H1 (cell line): ENCODE measurements at regions not wholly inside any gene's neighbourhood (a gene's known extent, or its start where the extent isn't known, plus 50 kb on each side); places are given as distances from the start of the nearest gene placed in this dataset.

ENCODE experiments used
- CTCF ChIA-PET: fragments of 300-600 bp; sonication (Branson Sonifier 250); formaldehyde crosslinking; loops from one replicate; lab custom pipeline; 2021; ENCODE audit not compliant: partially characterized antibody; lab: Charles Lee
- POLR2A ChIA-PET: fragments of 300-600 bp; sonication (Branson Sonifier 250); formaldehyde crosslinking; loops from one replicate; lab custom pipeline; 2021; ENCODE audit warnings: inconsistent platforms; ENCODE audit not compliant: partially characterized antibody; lab: Charles Lee
- DNase-seq, 2 experiments: peaks; one replicate each; pipeline versions ENCODE4 v3.0.0 to v3.0.0-alpha.2; 2010 to 2022; ENCODE audit warnings: low spot score in 2 of 2, low read depth in 1 of 2, mixed read lengths in 1 of 2
- FAIRE-seq: peaks from 2 replicates; lab custom pipeline; 2011; peaks lifted over from hg19 to GRCh38; lab: Jason Lieb, UNC
- H2AFZ ChIP-seq: 2 replicates; pipeline ENCODE4 v1.8.1; 2012; ENCODE audit warnings: low read length, inconsistent platforms
- H2AK5ac ChIP-seq: 2 replicates; pipeline ENCODE4 v1.6.1; 2013; ENCODE audit warnings: low read depth, low read length
- H2BK120ac ChIP-seq: replicated peaks from 2 replicates; pipeline ENCODE3; 2013; ENCODE audit warnings: low read depth, low read length, inconsistent platforms
- H2BK12ac ChIP-seq: 2 replicates; pipeline ENCODE4 v1.6.1; 2013; ENCODE audit warnings: low read depth, low read length
- H2BK15ac ChIP-seq: 2 replicates; pipeline ENCODE4 v1.6.1; 2013; ENCODE audit warnings: low read length
- H2BK20ac ChIP-seq: 2 replicates; pipeline ENCODE4 v1.6.1; 2013; ENCODE audit warnings: low read length
- H2BK5ac ChIP-seq: 2 replicates; pipeline ENCODE4 v1.6.1; 2013; ENCODE audit warnings: low read depth, low read length
- H3K14ac ChIP-seq: 2 replicates; pipeline ENCODE4 v1.6.1; 2013; ENCODE audit warnings: inconsistent platforms; ENCODE audit not compliant: insufficient read length
- H3K18ac ChIP-seq: 2 replicates; pipeline ENCODE4 v1.6.1; 2013; ENCODE audit warnings: low read length; ENCODE audit errors: extremely low read depth
- H3K23ac ChIP-seq: 2 replicates; pipeline ENCODE4 v1.6.1; 2013; ENCODE audit warnings: inconsistent platforms; ENCODE audit not compliant: insufficient read length
- H3K23me2 ChIP-seq: 2 replicates; pipeline ENCODE4 v1.6.1; 2013; ENCODE audit warnings: low read depth, low read length
- H3K27ac ChIP-seq: 2 replicates; pipeline ENCODE4 v1.6.1; 2011; ENCODE audit warnings: low read depth, low read length, inconsistent platforms
- H3K27me3 ChIP-seq, 4 experiments: replicated peaks in 1 of 4; 1 replicate in 1 of 4; 2 replicates in 3 of 4; pipeline versions ENCODE4 v1.6.1 to v1.8.1; 2011 to 2013; ENCODE audit warnings: low read length in 3 of 4, mild to moderate bottlenecking in 3 of 4, inconsistent platforms in 2 of 4, mixed read lengths in 2 of 4, moderate library complexity in 1 of 4; ENCODE audit not compliant: control insufficient read depth in 3 of 4, insufficient read depth in 3 of 4; ENCODE audit errors: extremely low read depth in 1 of 4
- H3K36me3 ChIP-seq, 4 experiments: 2 replicates each; pipeline versions ENCODE4 v1.6.1 to v1.8.1; 2011 to 2013; ENCODE audit warnings: mild to moderate bottlenecking in 4 of 4, low read length in 3 of 4, moderate library complexity in 2 of 4, control low read depth in 1 of 4, inconsistent platforms in 1 of 4; ENCODE audit not compliant: insufficient read depth in 4 of 4, control insufficient read depth in 2 of 4
- H3K4ac ChIP-seq: replicated peaks from 2 replicates; pipeline ENCODE3; 2013; ENCODE audit warnings: low read length, low read depth, mixed read lengths, inconsistent platforms; ENCODE audit not compliant: insufficient read length
- H3K4me1 ChIP-seq, 4 experiments: replicated peaks in 1 of 4; 1 replicate in 1 of 4; 2 replicates in 3 of 4; pipeline versions ENCODE4 v1.6.1 to v1.8.1; 2011 to 2013; ENCODE audit warnings: low read length in 3 of 4, inconsistent platforms in 2 of 4, mixed read lengths in 1 of 4; ENCODE audit not compliant: insufficient read depth in 4 of 4, control insufficient read depth in 3 of 4
- H3K4me2 ChIP-seq, 2 experiments: 2 replicates each; pipeline versions ENCODE4 v1.6.1 to v1.8.1; 2011 to 2013; ENCODE audit warnings: low read depth in 2 of 2, low read length in 2 of 2, control low read depth in 1 of 2, inconsistent platforms in 1 of 2, mild to moderate bottlenecking in 1 of 2; ENCODE audit not compliant: insufficient read depth in 1 of 2
- H3K4me3 ChIP-seq, 4 experiments: fragments of 200-600, 300-600 bp in 1 of 4; sonication (generic), shearing (Covaris generic), sonication (Bioruptor Twin) in 1 of 4; 2 replicates each; pipeline versions ENCODE4 v1.5.1 to v1.8.1; 2011 to 2016; ENCODE audit warnings: low read length in 4 of 4, low read depth in 3 of 4, control low read depth in 2 of 4, inconsistent platforms in 2 of 4, mild to moderate bottlenecking in 2 of 4, mixed read lengths in 1 of 4, moderate library complexity in 1 of 4; ENCODE audit not compliant: insufficient read depth in 2 of 4; ENCODE audit errors: extremely low read depth in 1 of 4
- H3K56ac ChIP-seq: replicated peaks from 2 replicates; pipeline ENCODE3; 2013; ENCODE audit warnings: low read depth, mild to moderate bottlenecking, mixed read lengths, low read length, inconsistent platforms; ENCODE audit not compliant: insufficient read length
- H3K79me1 ChIP-seq: 2 replicates; pipeline ENCODE4 v1.6.1; 2013; ENCODE audit warnings: low read depth, low read length, control low read depth
- H3K79me2 ChIP-seq, 2 experiments: 2 replicates each; pipeline versions ENCODE4 v1.6.1 to v1.8.1; 2012 to 2013; ENCODE audit warnings: low read length in 2 of 2, mild to moderate bottlenecking in 2 of 2, inconsistent platforms in 1 of 2; ENCODE audit not compliant: insufficient read depth in 2 of 2, control insufficient read depth in 1 of 2
- H3K9ac ChIP-seq, 4 experiments: replicated peaks in 1 of 4; 1 replicate in 1 of 4; 2 replicates in 3 of 4; pipeline versions ENCODE4 v1.6.1 to v1.8.1; 2011 to 2013; ENCODE audit warnings: low read depth in 3 of 4, low read length in 3 of 4, control low read depth in 2 of 4, mild to moderate bottlenecking in 2 of 4, moderate library complexity in 2 of 4, inconsistent platforms in 1 of 4; ENCODE audit errors: extremely low read depth in 1 of 4
- H3K9me3 ChIP-seq, 2 experiments: 2 replicates each; pipeline versions ENCODE4 v1.6.1 to v1.8.1; 2012 to 2013; ENCODE audit warnings: mild to moderate bottlenecking in 2 of 2, moderate library complexity in 2 of 2, control low read depth in 1 of 2, inconsistent platforms in 1 of 2, low read depth in 1 of 2, low read length in 1 of 2, mixed read lengths in 1 of 2; ENCODE audit not compliant: insufficient read depth in 2 of 2
- H4K20me1 ChIP-seq, 2 experiments: replicated peaks in 1 of 2; 2 replicates each; pipeline versions ENCODE3 to v1.8.1; 2011 to 2013; ENCODE audit warnings: inconsistent platforms in 2 of 2, low read length in 2 of 2, mild to moderate bottlenecking in 1 of 2; ENCODE audit not compliant: insufficient read depth in 2 of 2, control insufficient read depth in 1 of 2
- H4K5ac ChIP-seq: 2 replicates; pipeline ENCODE4 v1.6.1; 2013; ENCODE audit warnings: low read length, low read depth, mixed read lengths, inconsistent platforms; ENCODE audit not compliant: insufficient read length
- H4K8ac ChIP-seq: 2 replicates; pipeline ENCODE4 v1.8.0; 2013; ENCODE audit warnings: mild to moderate bottlenecking, moderate library complexity, low read length, inconsistent platforms; ENCODE audit not compliant: insufficient read depth; ENCODE audit errors: extremely low read depth
- H4K91ac ChIP-seq: replicated peaks from 2 replicates; pipeline ENCODE3; 2013; ENCODE audit warnings: low read length, mixed read lengths, inconsistent platforms; ENCODE audit not compliant: insufficient read length
- CBX5 ChIP-seq: fragments of 300-800, 300-1000 bp; sonication (generic); IDR thresholded peaks from 2 replicates; pipeline ENCODE4 v1.7.1; 2016; ENCODE audit warnings: antibody characterized with exemption, low read length, low read depth
- CTBP2 ChIP-seq: IDR thresholded peaks from 2 replicates; pipeline ENCODE4 v1.7.0; 2011; ENCODE audit warnings: borderline replicate concordance, mild to moderate bottlenecking, moderate library complexity, mixed read lengths, low read length; ENCODE audit not compliant: insufficient read depth, insufficient read length
- KDM1A ChIP-seq: fragments of 200-600, 300-600 bp; sonication (generic); IDR thresholded peaks from 2 replicates; pipeline ENCODE4 v1.7.1; 2016; ENCODE audit warnings: mild to moderate bottlenecking, low read length, borderline replicate concordance
- RAD21 ChIP-seq, 2 experiments: IDR thresholded peaks in 1 of 2; conservative IDR thresholded peaks in 1 of 2; 2 replicates each; pipeline ENCODE4 v1.6.1; 2011; ENCODE audit warnings: low read depth in 2 of 2, low read length in 2 of 2, improper control_type of control experiment in 1 of 2, inconsistent platforms in 1 of 2, mild to moderate bottlenecking in 1 of 2, moderate library complexity in 1 of 2
- TAF7 ChIP-seq: optimal IDR thresholded peaks from 2 replicates; pipeline ENCODE3; 2011; ENCODE audit warnings: low read depth, mild to moderate bottlenecking, inconsistent platforms, low read length, moderate library complexity, borderline replicate concordance
- WGBS, 2 experiments: shearing (Covaris generic) in 1 of 2; methylation state at CpG; one replicate each; pipeline versions ENCODE4 v1.1.6 to v1.1.7; 2013 to 2015; ENCODE audit warnings: low lambda C conversion rate in 2 of 2, mixed read lengths in 2 of 2, inconsistent platforms in 1 of 2, low coverage in 1 of 2, missing lambda C conversion rate in 1 of 2; ENCODE audit not compliant: insufficient replicate concordance in 2 of 2, insufficient coverage in 1 of 2, insufficient read length in 1 of 2; ENCODE audit errors: extremely low coverage in 1 of 2, missing lambda C conversion rate in 1 of 2; 5-methylcytosine and 5-hydroxymethylcytosine counted together
- TF ChIP-seq, protein P1 (sequence below), 3 experiments: IDR thresholded peaks; 1 replicate in 2 of 3; 2 replicates in 1 of 3; pipeline versions ENCODE4 v1.5.1 to v1.6.1; 2011; ENCODE audit warnings: low read length in 3 of 3, mild to moderate bottlenecking in 3 of 3, inconsistent platforms in 2 of 3, low read depth in 1 of 3, moderate library complexity in 1 of 3; ENCODE audit not compliant: insufficient read depth in 1 of 3; ENCODE audit errors: control extremely low read depth in 1 of 3
- TF ChIP-seq, protein P2 (sequence below): IDR thresholded peaks from 2 replicates; pipeline ENCODE4 v1.6.1; 2012; ENCODE audit warnings: low read length, inconsistent platforms
- TF ChIP-seq, protein P3 (sequence below): IDR thresholded peaks from 2 replicates; pipeline ENCODE4 v1.6.1; 2012; ENCODE audit warnings: inconsistent platforms

DNA sequence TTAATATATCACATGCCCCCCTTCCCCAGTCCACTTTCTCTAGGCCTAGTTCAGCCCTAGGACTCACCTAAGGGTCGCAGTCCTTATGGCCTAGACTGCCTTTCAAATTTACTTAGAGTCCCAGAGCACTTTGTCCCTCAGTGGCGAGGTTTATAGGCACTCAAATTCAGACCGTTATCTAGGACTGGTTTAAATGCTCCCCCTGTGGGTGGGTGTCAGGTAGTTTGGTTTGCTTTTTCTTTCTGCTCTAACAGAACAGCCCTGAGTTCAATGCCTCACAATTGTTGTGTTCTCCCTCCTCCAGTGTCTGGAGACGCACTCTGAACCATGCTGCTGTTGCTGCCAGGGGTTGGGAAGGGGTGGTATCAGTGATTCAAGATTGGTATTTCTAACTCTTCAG, 317.1 kb downstream of the MAT2B start:
- Histone ChIP-seq H3K36me3 (no peaks in the 10 kb centered on the region), H4K91ac (no peak overlapping the region), H2BK120ac (no peak overlapping the region), H3K18ac (no peak overlapping the region), H3K56ac (no peak overlapping the region), H4K8ac (no peak overlapping the region), H3K14ac (no peak overlapping the region), H3K9me3 (no peaks in the 10 kb centered on the region), H3K79me2 (no peaks in the 10 kb centered on the region), H2AK5ac (no peak overlapping the region), H4K20me1 (no peaks in the 10 kb centered on the region), H3K9ac (no peak overlapping the region), H3K27ac (no peak overlapping the region), H4K5ac (no peak overlapping the region), H3K79me1 (no peaks in the 10 kb centered on the region), H2AFZ (0 out of 2 replicates have a peak overlapping the region, but pooled peaks have one; percentile 70), H3K4me3 (no peak overlapping the region), H3K23me2 (no peaks in the 10 kb centered on the region), H3K27me3 (no peaks in the 10 kb centered on the region), H2BK20ac (no peak overlapping the region), H2BK5ac (no peak overlapping the region), H3K4me1 (no peaks in the 10 kb centered on the region), H2BK15ac (no peak overlapping the region), H2BK12ac (no peak overlapping the region), H3K4me2 (no peak overlapping the region), H3K23ac (no peak overlapping the region), H3K4ac (no peak overlapping the region)
- DNase-seq (peak in 1 of 2 experiments; percentile 45), FAIRE-seq (peak; percentile 70)
- ChIA-PET POLR2A (no interaction called here), CTCF (interaction anchor here (0.8 to 2.6 kb wide), 10 partner anchors 8 to 1004 kb away, joined by 3 to 12 read pairs (median 4); no protein-coding TSS in a partner anchor)
- WGBS, 2 experiments = 75% methylated on average over 4 of the region's 4 CpGs; no CpG with 5 or more reads in 1 of the 2 experiments
- TF ChIP-seq RAD21 (IDR thresholded peaks at IDR 0.05 in 1 of 2, conservative IDR thresholded peaks at IDR 0.05 in 1 of 2; ENCODE audit: low read depth in 2 of 2, low read length in 2 of 2) (peak; percentile 44 to 52), CTBP2 (no peak), CBX5 (no peak), KDM1A (no peak), TAF7 (no peak)
- TF ChIP-seq, protein P1, sequence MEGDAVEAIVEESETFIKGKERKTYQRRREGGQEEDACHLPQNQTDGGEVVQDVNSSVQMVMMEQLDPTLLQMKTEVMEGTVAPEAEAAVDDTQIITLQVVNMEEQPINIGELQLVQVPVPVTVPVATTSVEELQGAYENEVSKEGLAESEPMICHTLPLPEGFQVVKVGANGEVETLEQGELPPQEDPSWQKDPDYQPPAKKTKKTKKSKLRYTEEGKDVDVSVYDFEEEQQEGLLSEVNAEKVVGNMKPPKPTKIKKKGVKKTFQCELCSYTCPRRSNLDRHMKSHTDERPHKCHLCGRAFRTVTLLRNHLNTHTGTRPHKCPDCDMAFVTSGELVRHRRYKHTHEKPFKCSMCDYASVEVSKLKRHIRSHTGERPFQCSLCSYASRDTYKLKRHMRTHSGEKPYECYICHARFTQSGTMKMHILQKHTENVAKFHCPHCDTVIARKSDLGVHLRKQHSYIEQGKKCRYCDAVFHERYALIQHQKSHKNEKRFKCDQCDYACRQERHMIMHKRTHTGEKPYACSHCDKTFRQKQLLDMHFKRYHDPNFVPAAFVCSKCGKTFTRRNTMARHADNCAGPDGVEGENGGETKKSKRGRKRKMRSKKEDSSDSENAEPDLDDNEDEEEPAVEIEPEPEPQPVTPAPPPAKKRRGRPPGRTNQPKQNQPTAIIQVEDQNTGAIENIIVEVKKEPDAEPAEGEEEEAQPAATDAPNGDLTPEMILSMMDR (IDR thresholded peaks at IDR 0.05; ENCODE audit: control extremely low read depth in 1 of 3, insufficient read depth in 1 of 3, low read depth in 1 of 3, low read length in 3 of 3) = peak in 2 of 3 experiments; percentile 31 to 56; a peak in 2 of 4 replicates
- TF ChIP-seq, protein P2, sequence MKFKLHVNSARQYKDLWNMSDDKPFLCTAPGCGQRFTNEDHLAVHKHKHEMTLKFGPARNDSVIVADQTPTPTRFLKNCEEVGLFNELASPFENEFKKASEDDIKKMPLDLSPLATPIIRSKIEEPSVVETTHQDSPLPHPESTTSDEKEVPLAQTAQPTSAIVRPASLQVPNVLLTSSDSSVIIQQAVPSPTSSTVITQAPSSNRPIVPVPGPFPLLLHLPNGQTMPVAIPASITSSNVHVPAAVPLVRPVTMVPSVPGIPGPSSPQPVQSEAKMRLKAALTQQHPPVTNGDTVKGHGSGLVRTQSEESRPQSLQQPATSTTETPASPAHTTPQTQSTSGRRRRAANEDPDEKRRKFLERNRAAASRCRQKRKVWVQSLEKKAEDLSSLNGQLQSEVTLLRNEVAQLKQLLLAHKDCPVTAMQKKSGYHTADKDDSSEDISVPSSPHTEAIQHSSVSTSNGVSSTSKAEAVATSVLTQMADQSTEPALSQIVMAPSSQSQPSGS = no peak
- TF ChIP-seq, protein P3, sequence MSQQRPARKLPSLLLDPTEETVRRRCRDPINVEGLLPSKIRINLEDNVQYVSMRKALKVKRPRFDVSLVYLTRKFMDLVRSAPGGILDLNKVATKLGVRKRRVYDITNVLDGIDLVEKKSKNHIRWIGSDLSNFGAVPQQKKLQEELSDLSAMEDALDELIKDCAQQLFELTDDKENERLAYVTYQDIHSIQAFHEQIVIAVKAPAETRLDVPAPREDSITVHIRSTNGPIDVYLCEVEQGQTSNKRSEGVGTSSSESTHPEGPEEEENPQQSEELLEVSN = no peak
